ENCODE measurements at regions not wholly inside any gene's neighbourhood (a gene's known extent, or its start where the extent isn't known, plus 50 kb on each side); places are given as distances from the start of the nearest gene placed in this dataset.
"Not testable (repeated sequence)": the region's sequence is repeated elsewhere in the genome, so short reads cannot be mapped to it uniquely, and the experiment has no call there.

- DNase-seq, result not testable (repeated sequence)
Measured at GRCh38 chr7:119300341-119300740, 972.6 kb upstream of the KCND2 start.

- no peak for DNase-seq
Measured at GRCh38 chr7:119320316-119320715, 952.7 kb upstream of the KCND2 start.

DNA sequence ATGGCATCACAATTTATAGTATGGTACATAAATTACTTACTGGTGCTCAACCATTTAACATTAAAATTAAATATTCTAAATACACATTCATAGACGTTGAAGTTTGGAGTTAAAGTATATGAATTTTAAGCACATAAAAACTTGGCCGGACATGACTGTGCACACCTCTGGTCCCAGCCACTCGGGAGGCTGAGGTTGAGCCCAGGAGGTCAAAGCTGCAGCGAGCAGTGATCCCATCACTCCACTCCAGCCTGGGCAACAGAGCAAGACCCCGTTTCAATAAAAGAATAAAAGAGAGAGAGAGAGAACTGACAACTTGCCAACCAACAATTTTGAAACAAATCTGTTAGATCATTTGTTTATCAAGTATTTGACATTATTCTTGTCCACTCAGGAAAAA, 943.3 kb upstream of the KCND2 start:
- DNase-seq, result no peak

- DNase-seq, result no peak
Measured at GRCh38 chr7:119335405-119335804, 937.6 kb upstream of the KCND2 start.

DNA sequence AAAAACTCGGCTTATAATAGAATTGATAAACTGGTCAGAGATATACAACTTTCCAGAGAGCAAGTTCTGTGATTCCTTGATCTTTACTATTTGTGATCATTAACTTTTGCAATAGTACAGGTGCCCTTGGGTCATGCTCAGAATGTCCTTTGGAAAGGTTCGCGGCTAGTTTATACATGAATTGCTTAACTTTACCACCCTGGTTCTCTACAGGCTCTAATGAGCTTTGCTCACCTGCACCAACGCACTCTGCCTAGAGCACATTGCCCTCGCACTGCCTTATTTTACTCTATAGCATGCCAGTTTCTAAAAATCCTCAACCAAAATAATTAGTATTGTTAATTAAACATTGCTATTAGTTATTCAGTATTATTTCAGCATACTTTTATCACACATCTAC, 931.2 kb upstream of the KCND2 start:
- no peak for DNase-seq

DNA sequence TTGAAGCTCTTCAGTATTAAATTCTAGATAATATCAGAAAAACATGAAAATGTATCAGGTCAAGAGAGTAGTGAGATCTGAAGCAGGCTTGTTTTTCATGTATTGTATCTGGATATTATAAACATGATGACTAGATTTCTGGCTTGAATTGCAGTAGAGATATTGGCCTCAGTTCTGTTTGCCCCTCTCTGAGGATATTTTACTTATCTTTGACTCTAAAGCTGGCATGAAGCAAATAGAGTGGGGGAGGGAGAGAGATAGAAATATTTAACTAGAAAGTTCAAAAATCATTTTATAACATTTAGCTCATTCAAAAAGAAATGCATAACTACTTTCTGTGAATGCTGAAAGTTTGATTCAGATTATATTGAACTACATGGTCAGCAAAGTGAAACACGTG, 929.7 kb upstream of the KCND2 start:
- DNase-seq, result no peak

- DNase-seq, result no peak
Measured at GRCh38 chr7:119344466-119344865, 928.5 kb upstream of the KCND2 start.

- no peak for DNase-seq
Measured at GRCh38 chr7:119348491-119348890, 924.5 kb upstream of the KCND2 start.

DNA sequence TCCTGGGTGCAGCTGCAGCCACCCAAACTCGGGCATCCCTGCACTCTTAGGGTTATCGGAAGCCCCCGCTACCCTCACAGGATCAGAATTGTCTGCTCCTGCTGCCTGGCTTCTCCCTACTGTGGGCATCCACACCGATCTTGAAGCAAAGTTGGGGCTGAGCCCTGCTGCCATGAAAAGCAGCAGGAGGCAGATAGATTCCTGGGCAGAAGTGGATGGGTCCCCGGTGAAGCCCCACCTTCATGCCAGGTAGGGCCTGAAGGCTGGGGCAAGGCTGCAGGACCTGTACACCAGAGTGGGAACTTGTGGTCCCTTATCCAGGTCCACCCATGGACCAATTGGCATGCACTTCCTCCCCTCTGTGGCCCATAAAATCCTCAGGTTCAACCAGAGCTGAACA, 922.6 kb upstream of the KCND2 start:
- DNase-seq, result no peak

DNA sequence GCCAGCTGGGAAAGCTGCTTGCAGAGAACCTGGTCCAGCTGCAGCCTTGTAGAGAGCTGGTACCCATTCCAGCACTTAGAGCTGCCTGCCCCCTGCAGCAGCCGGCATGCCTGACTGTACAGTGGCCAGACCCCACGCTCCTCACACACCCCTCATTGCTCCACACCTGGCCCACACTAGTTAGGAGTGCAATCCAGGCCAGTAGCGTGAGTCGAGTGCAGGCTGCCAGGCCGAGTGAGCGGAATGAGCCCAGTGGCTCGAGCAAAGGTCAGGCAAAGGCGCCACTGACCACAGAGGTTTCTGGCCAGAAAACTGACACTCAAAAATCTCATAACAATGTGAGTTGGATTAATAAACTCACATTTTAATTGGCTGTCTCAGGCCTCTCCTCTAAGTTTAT, 921.7 kb upstream of the KCND2 start:
- no peak for DNase-seq

- no peak for DNase-seq
Measured at GRCh38 chr7:119374436-119374835, 898.5 kb upstream of the KCND2 start.

DNA sequence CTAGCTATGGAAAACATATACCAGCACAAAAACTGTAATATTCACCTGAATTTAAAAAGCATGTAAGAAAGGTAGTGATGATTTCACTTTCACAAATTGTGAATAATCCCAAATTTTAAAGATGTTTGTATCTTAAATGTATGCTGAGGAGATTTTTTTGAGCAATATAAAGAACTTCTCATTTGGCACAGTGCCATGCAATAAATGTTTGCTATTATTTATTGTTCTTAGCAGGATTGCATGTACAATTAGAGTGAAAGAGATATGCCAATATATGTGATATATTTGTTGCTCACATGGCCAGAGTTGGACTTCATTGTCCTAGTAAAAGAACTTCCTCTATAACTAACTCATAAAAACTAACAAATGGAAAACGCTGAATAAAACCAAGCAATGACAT, 895.1 kb upstream of the KCND2 start:
- DNase-seq, result no peak

- no peak for DNase-seq
Measured at GRCh38 chr7:119382726-119383125, 890.2 kb upstream of the KCND2 start.

- no peak for DNase-seq
Measured at GRCh38 chr7:119395024-119395423, 878.0 kb upstream of the KCND2 start.

- DNase-seq, result no peak
Measured at GRCh38 chr7:119397156-119397555, 875.8 kb upstream of the KCND2 start.

DNA sequence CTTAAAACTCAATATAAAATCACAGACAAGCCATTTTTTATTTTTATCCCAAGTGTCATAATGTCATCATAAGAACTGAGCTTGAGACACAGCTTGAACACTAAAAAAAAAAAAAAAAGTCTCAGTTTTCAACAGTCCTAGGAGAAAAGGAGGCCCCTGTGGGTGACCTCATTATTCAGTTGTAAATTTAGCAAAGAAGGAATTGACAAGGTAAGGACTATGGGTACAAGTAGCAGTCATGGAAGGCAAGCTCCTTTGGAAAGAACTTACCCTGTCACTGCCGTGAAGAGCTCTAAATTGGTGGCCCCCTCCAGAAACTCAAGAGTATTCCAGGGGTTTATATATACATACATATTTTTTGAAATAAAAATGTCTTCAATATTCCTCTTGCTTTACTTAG, 864.4 kb upstream of the KCND2 start:
- DNase-seq, result no peak

GRCh38 chr7:119413314-119413805, 859.6 kb upstream of the KCND2 start:
- no peak for DNase-seq

DNA sequence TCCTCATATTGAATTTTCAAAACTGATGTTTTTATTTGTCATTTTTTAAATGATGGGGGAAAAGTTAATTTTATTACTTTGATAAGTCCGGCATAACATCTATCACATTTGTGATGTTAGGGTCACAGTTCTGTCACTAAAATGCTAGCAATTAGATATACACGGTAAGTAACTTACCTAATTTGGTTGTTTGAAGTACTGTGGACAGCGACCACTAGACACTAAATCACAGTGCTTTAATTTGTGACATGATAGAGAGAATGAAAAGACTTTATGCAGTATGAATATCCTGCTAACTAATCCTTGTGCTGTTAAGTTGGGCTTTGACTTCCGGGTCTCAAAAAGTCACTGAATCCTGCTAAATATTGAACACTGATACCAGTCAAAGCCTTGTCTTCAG, 857.3 kb upstream of the KCND2 start:
- DNase-seq, result no peak

DNA sequence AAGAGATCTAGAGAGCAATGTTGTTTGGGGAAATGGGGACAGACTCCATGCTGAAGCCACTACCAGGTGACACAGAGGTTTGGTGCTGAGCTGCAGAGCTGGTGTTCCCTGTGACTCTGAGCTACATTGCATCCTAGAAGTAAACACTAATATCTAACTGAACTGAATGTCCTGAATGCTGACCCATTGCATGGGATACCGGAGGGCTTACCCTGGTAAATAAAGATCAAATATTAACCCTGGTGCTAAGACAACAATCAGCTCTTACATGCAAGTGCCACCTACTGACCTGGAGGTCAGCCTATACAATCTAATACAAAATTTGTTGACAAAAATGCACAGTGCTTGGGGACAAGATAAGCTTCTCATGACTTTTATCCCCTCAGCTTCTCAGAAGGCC, 851.3 kb upstream of the KCND2 start:
- no peak for DNase-seq

DNA sequence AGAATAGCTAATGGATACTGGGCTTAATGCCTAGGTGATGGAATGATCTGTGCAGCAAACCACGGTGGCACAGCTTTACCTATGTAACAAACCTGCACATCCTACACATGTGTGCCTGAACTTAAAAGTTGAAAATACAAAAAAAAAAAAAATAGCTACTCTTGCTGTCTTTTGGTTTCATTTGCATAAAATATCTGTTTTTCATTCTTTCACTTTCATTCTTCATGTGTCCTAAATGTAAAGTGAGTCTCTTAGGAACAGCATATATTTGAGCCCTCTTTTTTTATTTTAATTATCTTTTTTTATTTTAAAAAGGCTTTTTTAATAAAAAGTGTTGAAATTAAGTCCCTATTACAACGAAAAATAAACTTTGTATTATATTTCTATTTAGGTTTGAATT, 836.1 kb upstream of the KCND2 start:
- DNase-seq, result no peak

DNA sequence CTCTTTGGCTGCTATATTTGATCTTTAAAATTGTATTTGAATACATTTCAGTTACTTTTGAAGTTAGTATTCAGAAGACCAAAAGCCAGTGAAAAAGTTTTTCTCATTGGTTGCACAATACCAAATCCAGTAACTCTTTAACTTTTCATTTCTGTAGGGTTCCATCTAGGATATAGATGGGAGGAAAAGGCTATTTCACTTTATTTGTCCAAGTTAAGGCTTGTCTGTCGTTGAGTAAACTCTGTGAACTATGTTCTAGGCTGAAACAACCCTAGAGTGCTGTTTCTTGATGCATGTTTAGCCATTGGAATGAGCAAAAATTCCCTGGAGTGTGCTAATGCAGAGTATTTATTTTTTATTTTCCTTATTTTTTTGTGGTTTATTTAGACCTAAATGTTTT, 834.7 kb upstream of the KCND2 start:
- DNase-seq, result no peak

DNA sequence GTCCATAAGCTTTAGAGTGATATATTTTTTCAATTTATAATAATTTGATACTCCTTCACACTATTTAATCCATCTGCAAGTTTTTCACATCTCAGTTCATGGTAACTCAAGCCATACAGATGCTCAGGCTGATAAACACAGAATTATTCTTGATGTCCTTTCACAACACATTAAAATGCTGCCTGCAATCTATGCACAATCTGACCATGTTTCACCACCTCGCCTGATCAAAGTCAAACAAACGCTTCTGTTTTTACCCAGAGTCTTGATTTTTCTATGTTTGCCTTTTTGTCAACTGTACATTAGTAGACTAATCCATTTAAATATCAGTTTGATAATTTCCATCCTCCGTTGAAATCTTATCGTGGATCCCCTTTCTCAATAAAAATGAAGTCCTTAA, 833.8 kb upstream of the KCND2 start:
- no peak for DNase-seq

DNA sequence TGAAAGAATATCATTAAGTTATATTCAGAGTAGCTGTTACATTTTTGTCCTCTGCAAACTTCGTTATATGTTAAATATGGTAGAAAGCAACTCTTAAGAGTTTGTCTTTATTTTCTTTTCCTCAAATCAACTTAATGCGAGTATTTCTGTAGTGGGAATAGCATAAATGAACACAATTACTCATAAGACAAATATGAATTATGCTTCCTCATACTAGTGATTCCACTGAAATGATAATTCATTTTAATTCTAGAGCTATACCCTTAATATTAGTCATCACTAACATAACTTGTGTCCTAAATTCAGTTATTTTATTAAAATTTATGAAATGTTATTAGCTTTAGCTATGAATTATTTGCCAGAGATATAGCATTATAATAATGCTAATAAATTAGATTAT, 820.6 kb upstream of the KCND2 start:
- DNase-seq, result no peak

DNA sequence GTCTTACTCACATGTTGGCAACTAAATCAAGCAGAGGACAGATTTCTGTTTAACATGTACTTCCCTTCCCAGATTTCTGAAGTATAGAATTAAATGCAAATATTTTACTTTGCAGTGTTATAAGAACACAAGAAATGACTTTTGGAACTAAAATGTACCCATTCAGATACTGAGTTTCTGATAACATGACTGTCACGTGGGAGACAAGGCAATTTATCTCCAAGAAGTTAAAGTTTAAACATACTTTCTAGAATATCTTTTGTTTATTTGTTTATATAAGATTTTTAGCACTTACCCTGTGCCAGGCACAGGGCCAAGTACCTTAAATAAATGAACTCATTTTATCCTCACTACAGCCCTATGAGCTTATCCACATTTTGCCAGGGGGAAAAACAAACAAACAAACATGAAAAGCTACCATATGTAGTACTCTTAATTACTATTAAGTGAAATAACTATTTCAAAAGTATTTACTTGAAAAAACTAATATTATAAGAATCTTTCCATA, 807.1 kb upstream of the KCND2 start:
- DNase-seq, result no peak

- no peak for DNase-seq
Measured at GRCh38 chr7:119472408-119473038, 800.5 kb upstream of the KCND2 start.
